ENCODE measurements at regions not wholly inside any gene's neighbourhood (a gene's known extent, or its start where the extent isn't known, plus 50 kb on each side); places are given as distances from the start of the nearest gene placed in this dataset.

DNA sequence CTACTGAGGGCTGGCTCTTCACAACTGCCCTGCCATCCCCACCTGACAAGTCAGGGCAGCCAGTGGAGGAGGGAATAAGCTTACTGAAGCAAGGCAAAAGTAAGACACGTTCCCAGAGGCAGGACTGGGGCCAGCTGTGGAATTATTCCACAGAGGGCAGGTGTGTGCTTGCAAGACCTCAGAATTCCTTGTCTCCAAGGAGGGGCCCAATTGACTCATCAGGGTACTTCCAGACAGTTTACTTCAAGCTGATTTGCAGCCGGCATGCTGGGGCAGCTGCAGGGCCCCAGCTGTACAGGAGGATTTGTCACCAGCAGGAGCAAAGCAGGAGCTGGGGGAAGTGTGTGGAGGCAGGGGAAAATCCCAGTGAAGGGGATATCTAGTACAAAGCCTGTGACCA lies 167.5 kb upstream of the CAMK1G start:
- TF ChIP-seq, protein P1, sequence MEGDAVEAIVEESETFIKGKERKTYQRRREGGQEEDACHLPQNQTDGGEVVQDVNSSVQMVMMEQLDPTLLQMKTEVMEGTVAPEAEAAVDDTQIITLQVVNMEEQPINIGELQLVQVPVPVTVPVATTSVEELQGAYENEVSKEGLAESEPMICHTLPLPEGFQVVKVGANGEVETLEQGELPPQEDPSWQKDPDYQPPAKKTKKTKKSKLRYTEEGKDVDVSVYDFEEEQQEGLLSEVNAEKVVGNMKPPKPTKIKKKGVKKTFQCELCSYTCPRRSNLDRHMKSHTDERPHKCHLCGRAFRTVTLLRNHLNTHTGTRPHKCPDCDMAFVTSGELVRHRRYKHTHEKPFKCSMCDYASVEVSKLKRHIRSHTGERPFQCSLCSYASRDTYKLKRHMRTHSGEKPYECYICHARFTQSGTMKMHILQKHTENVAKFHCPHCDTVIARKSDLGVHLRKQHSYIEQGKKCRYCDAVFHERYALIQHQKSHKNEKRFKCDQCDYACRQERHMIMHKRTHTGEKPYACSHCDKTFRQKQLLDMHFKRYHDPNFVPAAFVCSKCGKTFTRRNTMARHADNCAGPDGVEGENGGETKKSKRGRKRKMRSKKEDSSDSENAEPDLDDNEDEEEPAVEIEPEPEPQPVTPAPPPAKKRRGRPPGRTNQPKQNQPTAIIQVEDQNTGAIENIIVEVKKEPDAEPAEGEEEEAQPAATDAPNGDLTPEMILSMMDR (IDR thresholded peaks at IDR 0.05; ENCODE audit: borderline replicate concordance, extremely low read depth, low read length, poor library complexity, severe bottlenecking) = no peak
- TF ChIP-seq EZH2 (IDR thresholded peaks at IDR 0.05; ENCODE audit: borderline replicate concordance, low read depth, low read length, severe bottlenecking) = no peak

Measured in DND-41 (cell line).